GM18519 (cell line): ENCODE measurements at regions not wholly inside any gene's neighbourhood (a gene's known extent, or its start where the extent isn't known, plus 50 kb on each side); places are given as distances from the start of the nearest gene placed in this dataset.

ENCODE experiments used
- ATAC-seq: cut with Tn5 transposase; IDR thresholded peaks from one replicate; pipeline ENCODE4 v1.9.1; 2021; ENCODE audit warnings: mild to moderate bottlenecking, moderate library complexity; ENCODE audit not compliant: unreplicated experiment, low FRiP score

GRCh38 chr3:109532257-109533216 lies 195.2 kb upstream of the DPPA4 start:
- ATAC-seq, result no peak

GRCh38 chr3:109545746-109546145 lies 208.4 kb upstream of the DPPA4 start:
- ATAC-seq, result no peak

- ATAC-seq, result no peak
These were observed 211.0 kb upstream of the DPPA4 start for GRCh38 chr3:109548192-109548938.

GRCh38 chr3:109553591-109554371 lies 216.4 kb upstream of the DPPA4 start:
- ATAC-seq, result no peak

- no peak for ATAC-seq
These were observed 222.0 kb upstream of the DPPA4 start for GRCh38 chr3:109559389-109559788.

- ATAC-seq, result no peak
These were observed 225.8 kb upstream of the DPPA4 start for GRCh38 chr3:109563149-109563548.

- ATAC-seq, result no peak
These were observed 231.9 kb upstream of the DPPA4 start for GRCh38 chr3:109569135-109569846.

- no peak for ATAC-seq
These were observed 233.1 kb upstream of the DPPA4 start for GRCh38 chr3:109570408-109570807.

- ATAC-seq, result no peak
These were observed 235.0 kb upstream of the DPPA4 start for GRCh38 chr3:109572301-109572700.

GRCh38 chr3:109596991-109597390 lies 259.6 kb upstream of the DPPA4 start:
- no peak for ATAC-seq

GRCh38 chr3:109597444-109597843 lies 260.1 kb upstream of the DPPA4 start:
- ATAC-seq, result no peak

- no peak for ATAC-seq
These were observed 270.6 kb upstream of the DPPA4 start for GRCh38 chr3:109607897-109608296.

- ATAC-seq, result no peak
These were observed 271.2 kb upstream of the DPPA4 start for GRCh38 chr3:109608574-109608973.

GRCh38 chr3:109618766-109619378 lies 281.5 kb upstream of the DPPA4 start:
- ATAC-seq, result no peak

- ATAC-seq, result no peak
These were observed 294.6 kb upstream of the DPPA4 start for GRCh38 chr3:109631897-109632296.

GRCh38 chr3:109640146-109640652 lies 302.9 kb upstream of the DPPA4 start:
- no peak for ATAC-seq

- ATAC-seq, result no peak
These were observed 304.7 kb upstream of the DPPA4 start for GRCh38 chr3:109642025-109642424.

- no peak for ATAC-seq
These were observed 306.2 kb upstream of the DPPA4 start for GRCh38 chr3:109643590-109643989.

GRCh38 chr3:109644332-109644731 lies 307.0 kb upstream of the DPPA4 start:
- no peak for ATAC-seq

- ATAC-seq, result no peak
These were observed 307.4 kb upstream of the DPPA4 start for GRCh38 chr3:109644746-109645145.
